Gastrocnemius medialis (tissue), 4 donors: ENCODE measurements at regions not wholly inside any gene's neighbourhood (a gene's known extent, or its start where the extent isn't known, plus 50 kb on each side); places are given as distances from the start of the nearest gene placed in this dataset.

Experiments
- POLR2A ChIP-seq, 2 donors: fragments of 450-650 bp; IDR thresholded peaks; one replicate each; pipeline ENCODE4 v1.6.1; 2017; ENCODE audit warnings: antibody characterized with exemption in 2 of 2, mild to moderate bottlenecking in 2 of 2, moderate library complexity in 2 of 2
- TF ChIP-seq, protein P1 (sequence below), 5 experiments: fragments of 450-650 bp in 3 of 5; fragments of 200-600 bp in 2 of 5; sonication (generic) in 2 of 5; IDR thresholded peaks in 4 of 5; conservative IDR thresholded peaks in 1 of 5; 1 replicate in 4 of 5; 2 replicates in 1 of 5; pipeline ENCODE4 v1.5.1; 2016 to 2019; ENCODE audit warnings: antibody characterized with exemption in 5 of 5, mild to moderate bottlenecking in 3 of 5, moderate library complexity in 3 of 5

DNA sequence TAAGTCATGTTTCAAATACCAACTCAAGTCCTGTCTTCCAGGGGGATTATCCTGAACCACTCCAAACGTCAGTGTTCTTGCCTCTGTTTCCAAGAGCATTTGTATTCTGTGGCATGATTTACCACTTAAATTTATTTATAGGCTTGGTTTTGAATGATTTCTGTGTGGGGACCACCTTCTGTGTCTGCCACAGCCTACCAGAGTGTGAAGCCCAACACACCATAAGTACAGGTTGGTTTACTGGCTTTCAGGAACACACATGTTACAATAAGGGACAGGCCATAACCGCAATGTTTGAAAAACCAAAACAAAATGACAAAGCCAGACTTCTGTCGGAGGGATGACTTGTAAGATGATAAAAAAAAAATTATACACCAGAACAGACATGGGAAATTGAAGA, 56.5 kb upstream of the MAP3K7 start:
- TF ChIP-seq POLR2A (IDR thresholded peaks at IDR 0.05), result no peak
- TF ChIP-seq, protein P1, sequence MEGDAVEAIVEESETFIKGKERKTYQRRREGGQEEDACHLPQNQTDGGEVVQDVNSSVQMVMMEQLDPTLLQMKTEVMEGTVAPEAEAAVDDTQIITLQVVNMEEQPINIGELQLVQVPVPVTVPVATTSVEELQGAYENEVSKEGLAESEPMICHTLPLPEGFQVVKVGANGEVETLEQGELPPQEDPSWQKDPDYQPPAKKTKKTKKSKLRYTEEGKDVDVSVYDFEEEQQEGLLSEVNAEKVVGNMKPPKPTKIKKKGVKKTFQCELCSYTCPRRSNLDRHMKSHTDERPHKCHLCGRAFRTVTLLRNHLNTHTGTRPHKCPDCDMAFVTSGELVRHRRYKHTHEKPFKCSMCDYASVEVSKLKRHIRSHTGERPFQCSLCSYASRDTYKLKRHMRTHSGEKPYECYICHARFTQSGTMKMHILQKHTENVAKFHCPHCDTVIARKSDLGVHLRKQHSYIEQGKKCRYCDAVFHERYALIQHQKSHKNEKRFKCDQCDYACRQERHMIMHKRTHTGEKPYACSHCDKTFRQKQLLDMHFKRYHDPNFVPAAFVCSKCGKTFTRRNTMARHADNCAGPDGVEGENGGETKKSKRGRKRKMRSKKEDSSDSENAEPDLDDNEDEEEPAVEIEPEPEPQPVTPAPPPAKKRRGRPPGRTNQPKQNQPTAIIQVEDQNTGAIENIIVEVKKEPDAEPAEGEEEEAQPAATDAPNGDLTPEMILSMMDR (IDR thresholded peaks at IDR 0.05 in 4 of 5, conservative IDR thresholded peaks at IDR 0.05 in 1 of 5), result no peak
